Stimulated activated CD4-positive, alpha-beta T cell treated with anti-CD3 and anti-CD28 coated beads, Interleukin-15, amount 100 ng/mL, for 24 hours (primary cell): ENCODE measurements at regions not wholly inside any gene's neighbourhood (a gene's known extent, or its start where the extent isn't known, plus 50 kb on each side); places are given as distances from the start of the nearest gene placed in this dataset.

Experiments used
- DNase-seq: peaks from one replicate; pipeline ENCODE4 v3.0.0-alpha.2; 2020

- peak; percentile 70 for DNase-seq
These were observed 275.8 kb upstream of the PRDM1 start for GRCh38 chr6:105810105-105810921.

GRCh38 chr6:105808571-105808970 is 277.6 kb upstream of the PRDM1 start:
- DNase-seq, result no peak

GRCh38 chr6:105807905-105808304 is 278.2 kb upstream of the PRDM1 start:
- DNase-seq, result no peak

- no peak for DNase-seq
These were observed 279.6 kb upstream of the PRDM1 start for GRCh38 chr6:105806486-105806920.

- DNase-seq, result no peak
These were observed 280.6 kb upstream of the PRDM1 start for GRCh38 chr6:105805501-105806023.

GRCh38 chr6:105804424-105804823 is 281.7 kb upstream of the PRDM1 start:
- no peak for DNase-seq

GRCh38 chr6:105804000-105804399 is 282.1 kb upstream of the PRDM1 start:
- DNase-seq, result no peak

GRCh38 chr6:105803442-105803841 is 282.7 kb upstream of the PRDM1 start:
- DNase-seq, result no peak

GRCh38 chr6:105802703-105803102 is 283.4 kb upstream of the PRDM1 start:
- no peak for DNase-seq

- DNase-seq, result no peak
These were observed 285.3 kb upstream of the PRDM1 start for GRCh38 chr6:105800871-105801270.

- no peak for DNase-seq
These were observed 285.7 kb upstream of the PRDM1 start for GRCh38 chr6:105800398-105800797.

GRCh38 chr6:105799056-105799455 is 287.1 kb upstream of the PRDM1 start:
- no peak for DNase-seq

GRCh38 chr6:105797983-105798453 is 288.1 kb upstream of the PRDM1 start:
- no peak for DNase-seq

- DNase-seq, result no peak
These were observed 288.7 kb upstream of the PRDM1 start for GRCh38 chr6:105797286-105797979.

GRCh38 chr6:105795913-105796517 is 290.1 kb upstream of the PRDM1 start:
- no peak for DNase-seq

- no peak for DNase-seq
These were observed 290.8 kb upstream of the PRDM1 start for GRCh38 chr6:105795366-105795765.

GRCh38 chr6:105794870-105795269 is 291.3 kb upstream of the PRDM1 start:
- no peak for DNase-seq

- DNase-seq, result no peak
These were observed 291.9 kb upstream of the PRDM1 start for GRCh38 chr6:105794239-105794638.

GRCh38 chr6:105793130-105793529 is 293.0 kb upstream of the PRDM1 start:
- DNase-seq, result no peak

GRCh38 chr6:105791583-105792318 is 294.4 kb upstream of the PRDM1 start:
- DNase-seq, result no peak

GRCh38 chr6:105791179-105791578 is 295.0 kb upstream of the PRDM1 start:
- no peak for DNase-seq

- no peak for DNase-seq
These were observed 295.5 kb upstream of the PRDM1 start for GRCh38 chr6:105790635-105791034.

GRCh38 chr6:105789935-105790334 is 296.2 kb upstream of the PRDM1 start:
- DNase-seq, result no peak
